ENCODE measurements at regions not wholly inside any gene's neighbourhood (a gene's known extent, or its start where the extent isn't known, plus 50 kb on each side); places are given as distances from the start of the nearest gene placed in this dataset.

GRCh38 chr16:82440336-82440735 is 186.4 kb upstream of the CDH13 start:
- POLR2A ChIA-PET (ENCODE audit: partially characterized antibody): no interaction called here
- FAIRE-seq (no peak), DNase-seq (ENCODE audit: low read depth in 1 of 2, low spot score in 2 of 2) (no peak)
- H3K14ac ChIP-seq (ENCODE audit: insufficient read length): no peak overlapping the region
- H3K4me2 ChIP-seq (ENCODE audit: insufficient read depth in 1 of 2, low read depth in 2 of 2, low read length in 2 of 2): no peak overlapping the region
- H3K27ac ChIP-seq (ENCODE audit: low read depth, low read length): no peak overlapping the region
- H3K79me2 ChIP-seq (ENCODE audit: control insufficient read depth in 1 of 2, insufficient read depth in 2 of 2, low read length in 2 of 2): no peaks in the 10 kb centered on the region
- no peak overlapping the region for H4K91ac ChIP-seq (replicated peaks; ENCODE audit: insufficient read length, low read length)
- no peak overlapping the region for H4K5ac ChIP-seq (ENCODE audit: insufficient read length, low read depth, low read length)
- CTCF ChIA-PET (ENCODE audit: partially characterized antibody): interaction anchor here (0.6 to 6.6 kb wide), 19 partner anchors 8 to 952 kb away, joined by 3 to 69 read pairs (median 4); no protein-coding TSS in a partner anchor
- H2BK120ac ChIP-seq (replicated peaks; ENCODE audit: low read depth, low read length): no peak overlapping the region
- no peak overlapping the region for H2AK5ac ChIP-seq (ENCODE audit: low read depth, low read length)
- H2BK12ac ChIP-seq (ENCODE audit: low read depth, low read length): no peak overlapping the region
- no peaks in the 10 kb centered on the region for H3K79me1 ChIP-seq (ENCODE audit: low read depth, low read length)
- whole genome bisulfite sequencing, 2 experiments (ENCODE audit: extremely low coverage in 1 of 2, insufficient coverage in 1 of 2, insufficient read length in 1 of 2, insufficient replicate concordance in 2 of 2, low coverage in 1 of 2, low lambda C conversion rate in 2 of 2, missing lambda C conversion rate in 1 of 2): 84% methylated on average over 6 of the region's 6 CpGs; no CpG with 5 or more reads in 1 of the 2 experiments
- no peak overlapping the region for H3K18ac ChIP-seq (ENCODE audit: extremely low read depth, low read length)
- TF ChIP-seq TCF12 (IDR thresholded peaks at IDR 0.05; ENCODE audit: low read depth, low read length): no peak
- TF ChIP-seq TEAD4 (IDR thresholded peaks at IDR 0.05; ENCODE audit: low read depth, low read length): 0 out of 2 replicates have a peak, but pooled peaks have one; percentile 30
- no peaks in the 10 kb centered on the region for H4K20me1 ChIP-seq (replicated peaks in 1 of 2; ENCODE audit: control insufficient read depth in 1 of 2, insufficient read depth in 2 of 2, low read length in 2 of 2)
- H2BK15ac ChIP-seq (ENCODE audit: low read length): no peak overlapping the region
- no peaks in the 10 kb centered on the region for H3K23me2 ChIP-seq (ENCODE audit: low read depth, low read length)
- H2BK20ac ChIP-seq (ENCODE audit: low read length): no peak overlapping the region
- no peak overlapping the region for H3K9ac ChIP-seq (replicated peaks in 1 of 4; ENCODE audit: extremely low read depth in 1 of 4, low read depth in 3 of 4, low read length in 3 of 4)
- no peaks in the 10 kb centered on the region for H3K27me3 ChIP-seq (replicated peaks in 1 of 4; ENCODE audit: control insufficient read depth in 3 of 4, extremely low read depth in 1 of 4, insufficient read depth in 3 of 4, low read length in 3 of 4)
- H2AFZ ChIP-seq (ENCODE audit: low read length): no peak overlapping the region
- no peak overlapping the region for H3K56ac ChIP-seq (replicated peaks; ENCODE audit: insufficient read length, low read depth, low read length)
- H3K4ac ChIP-seq (replicated peaks; ENCODE audit: insufficient read length, low read depth, low read length): no peak overlapping the region
- no peak overlapping the region; the same call in 1 of the 2 replicates for H4K8ac ChIP-seq (ENCODE audit: extremely low read depth, insufficient read depth, low read length)
- H3K23ac ChIP-seq (ENCODE audit: insufficient read length): no peak overlapping the region
- H3K36me3 ChIP-seq (ENCODE audit: control insufficient read depth in 2 of 4, insufficient read depth in 4 of 4, low read length in 3 of 4): no peaks in the 10 kb centered on the region
- H3K4me3 ChIP-seq (ENCODE audit: extremely low read depth in 1 of 4, insufficient read depth in 2 of 4, low read depth in 3 of 4, low read length in 4 of 4): no peak overlapping the region
- peaks cover 0 to 2% (median 0%) of the 10 kb centered on the region in 4 experiments; a peak in 1 of 7 replicates for H3K4me1 ChIP-seq (replicated peaks in 1 of 4; ENCODE audit: control insufficient read depth in 3 of 4, insufficient read depth in 4 of 4, low read length in 3 of 4)
- no peaks in the 10 kb centered on the region for H3K9me3 ChIP-seq (ENCODE audit: insufficient read depth in 2 of 2, low read depth in 1 of 2, low read length in 1 of 2)
- no peak overlapping the region for H2BK5ac ChIP-seq (ENCODE audit: low read depth, low read length)

Measured in H1 (cell line).